ENCODE measurements at regions not wholly inside any gene's neighbourhood (a gene's known extent, or its start where the extent isn't known, plus 50 kb on each side); places are given as distances from the start of the nearest gene placed in this dataset.
A peak's percentile ranks its signal among the peaks of the same experiment; 100 is the strongest.

GRCh38 chr16:7278636-7279035 is 54.0 kb upstream of the RBFOX1 start:
- H3K4me1 ChIP-seq (ENCODE audit: control insufficient read depth in 3 of 3, insufficient read depth in 2 of 3, low read depth in 1 of 3, low read length in 2 of 3): no peaks in the 10 kb centered on the region
- no peaks in the 10 kb centered on the region for H3K27me3 ChIP-seq (ENCODE audit: control insufficient read depth in 3 of 3, insufficient read depth in 3 of 3, low read length in 3 of 3)
- H3K4me3 ChIP-seq (ENCODE audit: low read depth in 1 of 3, low read length in 3 of 3): no peak overlapping the region
- H3K36me3 ChIP-seq (ENCODE audit: control insufficient read depth in 3 of 3, insufficient read depth in 2 of 3, low read depth in 1 of 3, low read length in 3 of 3): no peaks in the 10 kb centered on the region
- 83 to 90% (median 88%) methylated on average over 4 of the region's 4 CpGs for WGBS, 3 donors
- H3K27ac ChIP-seq (ENCODE audit: low read depth in 1 of 3, low read length in 2 of 3): no peak overlapping the region
- no peaks in the 10 kb centered on the region for H3K9me3 ChIP-seq (ENCODE audit: control insufficient read depth in 2 of 2, insufficient read depth in 1 of 2, low read depth in 1 of 2, low read length in 1 of 2)
- FAIRE-seq (no peak), DNase-seq (no peak)

GRCh38 chr16:7272567-7273158 is 60.0 kb upstream of the RBFOX1 start:
- H3K4me1 ChIP-seq (ENCODE audit: control insufficient read depth in 3 of 3, insufficient read depth in 2 of 3, low read depth in 1 of 3, low read length in 2 of 3): no peaks in the 10 kb centered on the region

GRCh38 chr16:7271486-7271885 is 61.2 kb upstream of the RBFOX1 start:
- H3K36me3 ChIP-seq (ENCODE audit: control insufficient read depth in 3 of 3, insufficient read depth in 2 of 3, low read depth in 1 of 3, low read length in 3 of 3): no peaks in the 10 kb centered on the region
- no peaks in the 10 kb centered on the region for H3K4me1 ChIP-seq (ENCODE audit: control insufficient read depth in 3 of 3, insufficient read depth in 2 of 3, low read depth in 1 of 3, low read length in 2 of 3)
- no peak overlapping the region for H3K27ac ChIP-seq (ENCODE audit: low read depth in 1 of 3, low read length in 2 of 3)
- WGBS, 3 donors: 78 to 85% (median 79%) methylated on average over 5 of the region's 5 CpGs
- H3K27me3 ChIP-seq (ENCODE audit: control insufficient read depth in 3 of 3, insufficient read depth in 3 of 3, low read length in 3 of 3): no peaks in the 10 kb centered on the region
- no peaks in the 10 kb centered on the region for H3K9me3 ChIP-seq (ENCODE audit: control insufficient read depth in 2 of 2, insufficient read depth in 1 of 2, low read depth in 1 of 2, low read length in 1 of 2)
- H3K4me3 ChIP-seq (ENCODE audit: low read depth in 1 of 3, low read length in 3 of 3): no peak overlapping the region
- DNase-seq: no peak
- no peak for FAIRE-seq

More at GRCh38 chr16:7272567-7273158, 60.0 kb upstream of the RBFOX1 start:
- Histone ChIP-seq H3K27ac (ENCODE audit: low read depth in 1 of 3, low read length in 2 of 3) (no peak overlapping the region), H3K9me3 (ENCODE audit: control insufficient read depth in 2 of 2, insufficient read depth in 1 of 2, low read depth in 1 of 2, low read length in 1 of 2) (no peaks in the 10 kb centered on the region), H3K27me3 (ENCODE audit: control insufficient read depth in 3 of 3, insufficient read depth in 3 of 3, low read length in 3 of 3) (no peaks in the 10 kb centered on the region), H3K36me3 (ENCODE audit: control insufficient read depth in 3 of 3, insufficient read depth in 2 of 3, low read depth in 1 of 3, low read length in 3 of 3) (no peaks in the 10 kb centered on the region), H3K4me3 (ENCODE audit: low read depth in 1 of 3, low read length in 3 of 3) (no peak overlapping the region)
- DNase-seq (no peak), FAIRE-seq (no peak)
- WGBS, 3 donors: 52 to 69% (median 56%) methylated on average over 4 of the region's 4 CpGs

GRCh38 chr16:7270823-7271222 is 61.8 kb upstream of the RBFOX1 start:
- H3K27me3 ChIP-seq (ENCODE audit: control insufficient read depth in 3 of 3, insufficient read depth in 3 of 3, low read length in 3 of 3): no peaks in the 10 kb centered on the region
- H3K4me1 ChIP-seq (ENCODE audit: control insufficient read depth in 3 of 3, insufficient read depth in 2 of 3, low read depth in 1 of 3, low read length in 2 of 3): no peaks in the 10 kb centered on the region
- H3K36me3 ChIP-seq (ENCODE audit: control insufficient read depth in 3 of 3, insufficient read depth in 2 of 3, low read depth in 1 of 3, low read length in 3 of 3): no peaks in the 10 kb centered on the region
- H3K27ac ChIP-seq (ENCODE audit: low read depth in 1 of 3, low read length in 2 of 3): no peak overlapping the region
- no peak for FAIRE-seq
- H3K4me3 ChIP-seq (ENCODE audit: low read depth in 1 of 3, low read length in 3 of 3): no peak overlapping the region
- DNase-seq: no peak
- no peaks in the 10 kb centered on the region for H3K9me3 ChIP-seq (ENCODE audit: control insufficient read depth in 2 of 2, insufficient read depth in 1 of 2, low read depth in 1 of 2, low read length in 1 of 2)
- 72 to 84% (median 80%) methylated on average over 3 of the region's 3 CpGs for WGBS, 3 donors

GRCh38 chr16:7270006-7270405 is 62.6 kb upstream of the RBFOX1 start:
- no peaks in the 10 kb centered on the region for H3K27me3 ChIP-seq (ENCODE audit: control insufficient read depth in 3 of 3, insufficient read depth in 3 of 3, low read length in 3 of 3)
- no peaks in the 10 kb centered on the region for H3K36me3 ChIP-seq (ENCODE audit: control insufficient read depth in 3 of 3, insufficient read depth in 2 of 3, low read depth in 1 of 3, low read length in 3 of 3)
- no peak for DNase-seq
- WGBS, 3 donors: 57 to 69% (median 61%) methylated on average over 4 of the region's 4 CpGs
- no peak for FAIRE-seq
- H3K27ac ChIP-seq (ENCODE audit: low read depth in 1 of 3, low read length in 2 of 3): no peak overlapping the region
- H3K4me3 ChIP-seq (ENCODE audit: low read depth in 1 of 3, low read length in 3 of 3): no peak overlapping the region
- no peaks in the 10 kb centered on the region for H3K9me3 ChIP-seq (ENCODE audit: control insufficient read depth in 2 of 2, insufficient read depth in 1 of 2, low read depth in 1 of 2, low read length in 1 of 2)
- no peaks in the 10 kb centered on the region for H3K4me1 ChIP-seq (ENCODE audit: control insufficient read depth in 3 of 3, insufficient read depth in 2 of 3, low read depth in 1 of 3, low read length in 2 of 3)

- Histone ChIP-seq H3K4me3 (ENCODE audit: low read depth in 1 of 3, low read length in 3 of 3) (no peak overlapping the region), H3K27ac (ENCODE audit: low read depth in 1 of 3, low read length in 2 of 3) (no peak overlapping the region), H3K9me3 (ENCODE audit: control insufficient read depth in 2 of 2, insufficient read depth in 1 of 2, low read depth in 1 of 2, low read length in 1 of 2) (no peaks in the 10 kb centered on the region), H3K4me1 (ENCODE audit: control insufficient read depth in 3 of 3, insufficient read depth in 2 of 3, low read depth in 1 of 3, low read length in 2 of 3) (no peaks in the 10 kb centered on the region), H3K27me3 (ENCODE audit: control insufficient read depth in 3 of 3, insufficient read depth in 3 of 3, low read length in 3 of 3) (no peaks in the 10 kb centered on the region), H3K36me3 (ENCODE audit: control insufficient read depth in 3 of 3, insufficient read depth in 2 of 3, low read depth in 1 of 3, low read length in 3 of 3) (no peaks in the 10 kb centered on the region)
- WGBS, 3 donors: 15 to 25% (median 23%) methylated on average over 6 of the region's 6 CpGs
- DNase-seq: peak; percentile 29 to 33
- no peak for FAIRE-seq
These were observed 64.5 kb upstream of the RBFOX1 start for GRCh38 chr16:7268182-7268581.

GRCh38 chr16:7257016-7257415 is 75.6 kb upstream of the RBFOX1 start:
- no peaks in the 10 kb centered on the region for H3K27me3 ChIP-seq (ENCODE audit: control insufficient read depth in 3 of 3, insufficient read depth in 3 of 3, low read length in 3 of 3)
- H3K9me3 ChIP-seq (ENCODE audit: control insufficient read depth in 2 of 2, insufficient read depth in 1 of 2, low read depth in 1 of 2, low read length in 1 of 2): no peaks in the 10 kb centered on the region
- H3K4me3 ChIP-seq (ENCODE audit: low read depth in 1 of 3, low read length in 3 of 3): no peak overlapping the region
- no peak for FAIRE-seq
- WGBS, 3 donors: 60 to 66% (median 62%) methylated on average over 11 of the region's 11 CpGs
- DNase-seq: no peak
- H3K4me1 ChIP-seq (ENCODE audit: control insufficient read depth in 3 of 3, insufficient read depth in 2 of 3, low read depth in 1 of 3, low read length in 2 of 3): no peaks in the 10 kb centered on the region
- H3K27ac ChIP-seq (ENCODE audit: low read depth in 1 of 3, low read length in 2 of 3): no peak overlapping the region
- H3K36me3 ChIP-seq (ENCODE audit: control insufficient read depth in 3 of 3, insufficient read depth in 2 of 3, low read depth in 1 of 3, low read length in 3 of 3): no peaks in the 10 kb centered on the region

GRCh38 chr16:7246578-7246977 is 86.1 kb upstream of the RBFOX1 start:
- WGBS, 3 donors: 35 to 47% (median 41%) methylated on average over 6 of the region's 6 CpGs
- DNase-seq (peak in 1 of 2 donors; percentile 14), FAIRE-seq (no peak)

GRCh38 chr16:7239547-7239946 is 93.1 kb upstream of the RBFOX1 start:
- Histone ChIP-seq H3K9me3 (ENCODE audit: control insufficient read depth in 2 of 2, insufficient read depth in 1 of 2, low read depth in 1 of 2, low read length in 1 of 2) (no peaks in the 10 kb centered on the region), H3K27me3 (ENCODE audit: control insufficient read depth in 3 of 3, insufficient read depth in 3 of 3, low read length in 3 of 3) (no peaks in the 10 kb centered on the region), H3K27ac (ENCODE audit: low read depth in 1 of 3, low read length in 2 of 3) (no peak overlapping the region), H3K4me1 (ENCODE audit: control insufficient read depth in 3 of 3, insufficient read depth in 2 of 3, low read depth in 1 of 3, low read length in 2 of 3) (no peaks in the 10 kb centered on the region), H3K36me3 (ENCODE audit: control insufficient read depth in 3 of 3, insufficient read depth in 2 of 3, low read depth in 1 of 3, low read length in 3 of 3) (no peaks in the 10 kb centered on the region), H3K4me3 (ENCODE audit: low read depth in 1 of 3, low read length in 3 of 3) (no peak overlapping the region)
- no peak for DNase-seq
- WGBS, 3 donors: 57 to 67% (median 62%) methylated on average over 2 of the region's 2 CpGs
- FAIRE-seq: no peak

More at GRCh38 chr16:7246578-7246977, 86.1 kb upstream of the RBFOX1 start:
- H3K36me3 ChIP-seq (ENCODE audit: control insufficient read depth in 3 of 3, insufficient read depth in 2 of 3, low read depth in 1 of 3, low read length in 3 of 3): no peaks in the 10 kb centered on the region
- no peaks in the 10 kb centered on the region for H3K9me3 ChIP-seq (ENCODE audit: control insufficient read depth in 2 of 2, insufficient read depth in 1 of 2, low read depth in 1 of 2, low read length in 1 of 2)
- H3K4me3 ChIP-seq (ENCODE audit: low read depth in 1 of 3, low read length in 3 of 3): no peak overlapping the region
- H3K27me3 ChIP-seq (ENCODE audit: control insufficient read depth in 3 of 3, insufficient read depth in 3 of 3, low read length in 3 of 3): no peaks in the 10 kb centered on the region
- no peak overlapping the region for H3K27ac ChIP-seq (ENCODE audit: low read depth in 1 of 3, low read length in 2 of 3)
- H3K4me1 ChIP-seq (ENCODE audit: control insufficient read depth in 3 of 3, insufficient read depth in 2 of 3, low read depth in 1 of 3, low read length in 2 of 3): no peaks in the 10 kb centered on the region

Measured in small intestine (tissue), 7 donors.